ENCODE measurements at regions not wholly inside any gene's neighbourhood (a gene's known extent, or its start where the extent isn't known, plus 50 kb on each side); places are given as distances from the start of the nearest gene placed in this dataset.

- TF ChIP-seq CTCF (optimal IDR thresholded peaks at IDR 0.05 in 1 of 3, IDR thresholded peaks at IDR 0.05 in 1 of 3, conservative IDR thresholded peaks at IDR 0.05 in 1 of 3; ENCODE audit: extremely low read depth in 1 of 3, insufficient read depth in 2 of 3, low read length in 3 of 3) (no peak), EZH2 (IDR thresholded peaks at IDR 0.05; ENCODE audit: low read length) (no peak)
Observed at GRCh38 chr7:131008840-131009711, 275.1 kb upstream of the KLF14 start.

Data from keratinocyte (primary cell).